ENCODE measurements at regions not wholly inside any gene's neighbourhood (a gene's known extent, or its start where the extent isn't known, plus 50 kb on each side); places are given as distances from the start of the nearest gene placed in this dataset.
"Not testable (repeated sequence)": the region's sequence is repeated elsewhere in the genome, so short reads cannot be mapped to it uniquely, and the experiment has no call there.

DNA sequence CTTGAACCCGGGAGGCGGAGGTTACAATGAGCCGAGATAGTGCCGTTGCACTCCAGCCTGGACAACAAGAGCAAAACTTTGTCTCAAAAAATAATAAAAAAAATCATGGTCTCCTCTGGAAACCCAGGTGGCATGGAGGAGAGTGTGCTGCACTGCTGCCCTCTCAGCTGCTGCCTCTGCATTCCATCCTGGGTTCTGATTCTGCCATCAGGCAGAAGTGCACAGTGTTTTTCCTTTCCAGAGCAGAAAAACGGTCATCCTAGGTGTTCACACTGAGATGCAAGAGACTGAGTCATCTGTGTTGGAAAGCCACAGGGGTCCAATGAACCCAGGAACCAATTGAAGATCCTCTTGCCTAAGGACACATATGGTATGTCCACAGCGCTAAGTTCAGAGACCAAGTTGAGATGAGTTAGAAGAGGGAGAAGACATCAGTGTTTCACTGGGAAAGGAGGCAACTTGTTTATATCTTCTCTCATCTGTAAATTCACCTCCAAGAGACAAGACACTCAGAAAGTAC, 88.8 kb upstream of the DMRT1 start:
- Histone ChIP-seq H3F3A (ENCODE audit: low read length, unreplicated experiment) (peaks cover 6% of the 10 kb centered on the region), H4K20me1 (ENCODE audit: low read length) (no peaks in the 10 kb centered on the region), H3K36me3 (ENCODE audit: low read depth, low read length) (no peaks in the 10 kb centered on the region), H3K9me3 (ENCODE audit: low read length) (no peaks in the 10 kb centered on the region), H3K27ac (ENCODE audit: low read length) (peak overlapping the region; percentile 94), H2AFZ (ENCODE audit: low read length) (no peak overlapping the region), H3K4me2 (ENCODE audit: low read length) (no peak overlapping the region), H3K4me3 (ENCODE audit: low read length) (no peak overlapping the region), H3K27me3 (ENCODE audit: low read length) (no peaks in the 10 kb centered on the region), H3K9ac (ENCODE audit: low read length) (no peak overlapping the region), H3K79me2 (ENCODE audit: low read length) (no peaks in the 10 kb centered on the region), H3K4me1 (ENCODE audit: insufficient read depth, low read length) (peaks cover 30% of the 10 kb centered on the region), H3K9me2 (replicated peaks; ENCODE audit: low read length) (no peaks in the 10 kb centered on the region)
- no peak for ATAC-seq
- no TSS peak for BruUV-seq (replicated peaks)
- TF ChIP-seq, protein P1, sequence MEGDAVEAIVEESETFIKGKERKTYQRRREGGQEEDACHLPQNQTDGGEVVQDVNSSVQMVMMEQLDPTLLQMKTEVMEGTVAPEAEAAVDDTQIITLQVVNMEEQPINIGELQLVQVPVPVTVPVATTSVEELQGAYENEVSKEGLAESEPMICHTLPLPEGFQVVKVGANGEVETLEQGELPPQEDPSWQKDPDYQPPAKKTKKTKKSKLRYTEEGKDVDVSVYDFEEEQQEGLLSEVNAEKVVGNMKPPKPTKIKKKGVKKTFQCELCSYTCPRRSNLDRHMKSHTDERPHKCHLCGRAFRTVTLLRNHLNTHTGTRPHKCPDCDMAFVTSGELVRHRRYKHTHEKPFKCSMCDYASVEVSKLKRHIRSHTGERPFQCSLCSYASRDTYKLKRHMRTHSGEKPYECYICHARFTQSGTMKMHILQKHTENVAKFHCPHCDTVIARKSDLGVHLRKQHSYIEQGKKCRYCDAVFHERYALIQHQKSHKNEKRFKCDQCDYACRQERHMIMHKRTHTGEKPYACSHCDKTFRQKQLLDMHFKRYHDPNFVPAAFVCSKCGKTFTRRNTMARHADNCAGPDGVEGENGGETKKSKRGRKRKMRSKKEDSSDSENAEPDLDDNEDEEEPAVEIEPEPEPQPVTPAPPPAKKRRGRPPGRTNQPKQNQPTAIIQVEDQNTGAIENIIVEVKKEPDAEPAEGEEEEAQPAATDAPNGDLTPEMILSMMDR (conservative IDR thresholded peaks at IDR 0.05; ENCODE audit: low read depth, low read length), result no peak
- no peak for TF ChIP-seq EZH2 (IDR thresholded peaks at IDR 0.05; ENCODE audit: low read length, unreplicated experiment)
- no peak for TF ChIP-seq EZH2phosphoT487 (IDR thresholded peaks at IDR 0.05; ENCODE audit: borderline replicate concordance, low read length)
- ChIA-PET CTCF (no interaction called here), POLR2A (ENCODE audit: unreplicated experiment) (interaction anchor here (0.6 kb wide), 1 partner anchor 68 kb away, joined by 5 read pairs; no protein-coding TSS in a partner anchor)
- peak; percentile 5 for DNase-seq
- intact Hi-C loops (cut with micrococcal nuclease), result loop anchor here (2.0 kb wide), 2 partner anchors 14 to 68 kb away; no protein-coding TSS in a partner anchor

DNA sequence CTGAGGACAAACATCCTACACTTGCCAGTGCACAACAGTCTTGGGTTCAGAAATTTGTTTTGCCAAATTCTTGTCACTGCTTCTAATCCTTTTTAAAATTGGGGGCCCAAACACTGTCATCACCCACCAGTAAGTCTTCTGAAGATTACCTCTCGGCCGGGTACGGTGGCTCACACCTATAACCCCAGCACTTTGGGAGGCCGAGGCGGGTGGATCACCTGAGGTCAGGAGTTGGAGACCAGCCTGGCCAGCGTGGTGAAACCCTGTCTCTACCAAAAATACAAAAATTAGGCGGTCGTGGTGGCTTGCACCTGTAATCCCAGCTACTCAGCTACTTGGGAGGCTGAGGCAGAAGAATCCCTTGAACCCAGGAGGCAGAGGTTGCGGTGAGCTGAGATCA, 87.8 kb upstream of the DMRT1 start:
- ATAC-seq; H4K20me1 ChIP-seq (ENCODE audit: low read length); H3K36me3 ChIP-seq (ENCODE audit: low read depth, low read length); H3K79me2 ChIP-seq (ENCODE audit: low read length); H3K9me2 ChIP-seq (replicated peaks; ENCODE audit: low read length); CTCF ChIA-PET; H3K9me3 ChIP-seq (ENCODE audit: low read length); H3K9ac ChIP-seq (ENCODE audit: low read length); BruUV-seq (replicated peaks); POLR2A ChIA-PET (ENCODE audit: unreplicated experiment); DNase-seq; H3K27ac ChIP-seq (ENCODE audit: low read length); H3K27me3 ChIP-seq (ENCODE audit: low read length); H3F3A ChIP-seq (ENCODE audit: low read length, unreplicated experiment); H3K4me3 ChIP-seq (ENCODE audit: low read length); H2AFZ ChIP-seq (ENCODE audit: low read length); H3K4me2 ChIP-seq (ENCODE audit: low read length): not testable (repeated sequence)
- H3K4me1 ChIP-seq (ENCODE audit: insufficient read depth, low read length), result peaks cover 30% of the 10 kb centered on the region
- intact Hi-C loops (cut with micrococcal nuclease), result loop anchor here (2.0 kb wide), 2 partner anchors 15 to 69 kb away; no protein-coding TSS in a partner anchor

DNA sequence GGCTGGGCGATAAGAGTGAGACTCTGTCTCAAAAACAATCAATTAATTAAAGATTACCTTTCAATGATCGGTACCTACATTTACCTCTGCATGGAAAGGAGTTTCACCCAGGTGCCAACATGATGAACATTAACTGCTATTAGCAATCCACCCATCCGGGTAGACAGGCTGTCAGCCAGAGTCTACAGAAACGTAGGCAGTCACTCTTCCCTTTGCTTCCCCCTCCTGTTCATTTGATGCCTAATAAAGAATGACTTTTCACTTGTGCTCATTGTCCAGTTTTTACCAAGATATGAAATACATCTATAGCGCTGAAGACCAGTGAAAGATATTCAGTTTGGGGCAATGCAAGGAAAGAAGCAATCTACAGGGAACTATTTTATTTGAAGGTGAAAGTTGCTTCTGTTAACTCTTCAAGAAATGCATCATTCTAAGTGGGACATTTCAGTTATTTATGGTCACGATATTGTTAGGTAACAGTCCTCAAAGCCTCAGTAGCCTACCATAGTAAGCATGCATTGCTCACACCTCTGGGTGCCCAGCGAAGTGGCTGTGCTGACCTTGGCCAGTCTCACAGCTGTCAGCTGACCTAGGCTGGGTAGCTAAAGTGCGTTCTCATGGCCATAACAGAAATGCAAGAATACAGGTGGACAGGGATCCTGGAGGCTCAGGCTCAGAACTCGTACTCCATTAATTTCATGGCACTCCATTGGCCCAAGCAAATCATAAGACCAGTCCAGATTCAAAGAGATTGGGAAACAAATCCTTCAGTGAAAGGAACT, 87.2 kb upstream of the DMRT1 start:
- Histone ChIP-seq H3F3A (ENCODE audit: low read length, unreplicated experiment) (peaks cover 6% of the 10 kb centered on the region), H3K9ac (ENCODE audit: low read length) (no peak overlapping the region), H3K9me3 (ENCODE audit: low read length) (no peaks in the 10 kb centered on the region), H3K27ac (ENCODE audit: low read length) (no peak overlapping the region), H4K20me1 (ENCODE audit: low read length) (no peaks in the 10 kb centered on the region), H3K4me1 (ENCODE audit: insufficient read depth, low read length) (peaks cover 30% of the 10 kb centered on the region), H3K9me2 (replicated peaks; ENCODE audit: low read length) (no peaks in the 10 kb centered on the region), H3K79me2 (ENCODE audit: low read length) (no peaks in the 10 kb centered on the region), H3K27me3 (ENCODE audit: low read length) (no peaks in the 10 kb centered on the region), H3K4me2 (ENCODE audit: low read length) (no peak overlapping the region), H3K4me3 (ENCODE audit: low read length) (no peak overlapping the region), H3K36me3 (ENCODE audit: low read depth, low read length) (no peaks in the 10 kb centered on the region), H2AFZ (ENCODE audit: low read length) (no peak overlapping the region)
- no TSS peak for BruUV-seq (replicated peaks)
- ChIA-PET CTCF (interaction anchor here (0.6 kb wide), 1 partner anchor 140 kb away, joined by 3 read pairs; no protein-coding TSS in a partner anchor), POLR2A (ENCODE audit: unreplicated experiment) (no interaction called here)
- intact Hi-C loops (cut with micrococcal nuclease), result no loop called here
- TF ChIP-seq EZH2phosphoT487 (IDR thresholded peaks at IDR 0.05; ENCODE audit: borderline replicate concordance, low read length) (no peak), EZH2 (IDR thresholded peaks at IDR 0.05; ENCODE audit: low read length, unreplicated experiment) (no peak)
- TF ChIP-seq, protein P1 (conservative IDR thresholded peaks at IDR 0.05; ENCODE audit: low read depth, low read length), result no peak
- ATAC-seq (no peak), DNase-seq (peak; percentile 5)
